Activated naive CD4-positive, alpha-beta T cell (primary cell): ENCODE measurements at regions not wholly inside any gene's neighbourhood (a gene's known extent, or its start where the extent isn't known, plus 50 kb on each side); places are given as distances from the start of the nearest gene placed in this dataset.
"Not testable (repeated sequence)": the region's sequence is repeated elsewhere in the genome, so short reads cannot be mapped to it uniquely, and the experiment has no call there.

Experiments
- DNase-seq, 4 experiments: peaks; one replicate each; lab custom pipeline; 2025; lab: John Stamatoyannopoulos, UW

- DNase-seq, result no peak
Measured at GRCh38 chr6:2376429-2377355, 131.3 kb upstream of the GMDS start.

DNA sequence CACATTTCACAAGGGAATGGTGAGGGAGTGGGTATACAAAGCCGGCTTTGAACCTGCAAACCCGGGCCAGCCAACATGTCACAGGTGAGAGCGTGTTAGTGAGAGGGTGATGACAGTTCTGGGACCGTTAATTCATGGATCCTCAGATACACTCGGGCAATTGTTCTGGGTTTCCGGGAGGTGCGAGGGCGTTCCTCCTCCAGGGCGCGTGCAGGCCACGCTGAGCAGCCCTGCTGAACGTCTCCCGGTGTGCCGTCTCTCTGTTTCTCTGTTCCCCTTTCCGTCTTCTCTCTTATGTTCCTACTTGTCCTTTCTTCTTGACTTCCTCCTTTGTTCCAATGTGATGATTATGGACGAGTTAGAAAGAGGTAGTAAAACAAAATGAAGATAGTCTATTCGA lies 130.0 kb upstream of the GMDS start:
- DNase-seq, result no peak

- DNase-seq, result no peak
Measured at GRCh38 chr6:2369606-2370005, 124.2 kb upstream of the GMDS start.

GRCh38 chr6:2363211-2363610 lies 117.8 kb upstream of the GMDS start:
- DNase-seq, result no peak

GRCh38 chr6:2361195-2361594 lies 115.8 kb upstream of the GMDS start:
- DNase-seq, result no peak

- DNase-seq, result no peak
Measured at GRCh38 chr6:2360716-2361115, 115.3 kb upstream of the GMDS start.

DNA sequence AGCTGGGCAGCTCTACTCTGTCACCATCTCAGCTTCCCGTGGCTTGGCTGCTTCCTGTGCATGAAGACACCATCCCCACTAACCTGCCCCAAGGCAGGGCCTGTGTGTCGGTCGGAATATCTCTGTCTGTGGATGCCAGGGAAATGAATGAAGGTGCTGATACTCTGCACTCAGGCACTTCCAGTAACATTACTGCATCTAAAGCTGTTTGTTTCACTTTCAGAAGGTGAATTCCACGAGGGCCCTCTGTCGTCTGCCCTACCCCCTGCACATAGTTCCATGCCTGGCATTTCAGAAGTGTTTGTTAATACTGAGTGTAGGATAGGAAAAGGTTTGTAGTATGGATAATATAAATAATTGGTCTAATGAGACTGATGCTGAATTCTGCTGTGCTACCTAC lies 114.7 kb upstream of the GMDS start:
- DNase-seq, result no peak

- DNase-seq, result no peak
Measured at GRCh38 chr6:2355150-2355549, 109.7 kb upstream of the GMDS start.

DNA sequence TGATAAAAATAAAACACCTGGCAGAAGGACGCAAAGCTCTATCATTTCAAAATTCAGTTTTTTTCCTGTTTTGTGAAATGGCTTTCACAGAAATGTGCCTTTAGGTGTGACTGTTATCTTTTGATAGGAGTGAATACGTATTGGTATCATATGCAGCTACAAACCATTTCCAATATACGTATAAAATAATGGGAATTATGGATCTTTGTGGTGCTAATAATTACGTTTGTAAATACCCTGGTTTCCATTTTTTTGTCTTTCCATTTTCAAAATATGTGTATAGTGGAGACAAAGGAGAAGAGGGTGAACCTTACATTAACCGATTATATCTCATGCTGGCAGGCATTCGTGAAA lies 108.7 kb upstream of the GMDS start:
- DNase-seq, result no peak

DNA sequence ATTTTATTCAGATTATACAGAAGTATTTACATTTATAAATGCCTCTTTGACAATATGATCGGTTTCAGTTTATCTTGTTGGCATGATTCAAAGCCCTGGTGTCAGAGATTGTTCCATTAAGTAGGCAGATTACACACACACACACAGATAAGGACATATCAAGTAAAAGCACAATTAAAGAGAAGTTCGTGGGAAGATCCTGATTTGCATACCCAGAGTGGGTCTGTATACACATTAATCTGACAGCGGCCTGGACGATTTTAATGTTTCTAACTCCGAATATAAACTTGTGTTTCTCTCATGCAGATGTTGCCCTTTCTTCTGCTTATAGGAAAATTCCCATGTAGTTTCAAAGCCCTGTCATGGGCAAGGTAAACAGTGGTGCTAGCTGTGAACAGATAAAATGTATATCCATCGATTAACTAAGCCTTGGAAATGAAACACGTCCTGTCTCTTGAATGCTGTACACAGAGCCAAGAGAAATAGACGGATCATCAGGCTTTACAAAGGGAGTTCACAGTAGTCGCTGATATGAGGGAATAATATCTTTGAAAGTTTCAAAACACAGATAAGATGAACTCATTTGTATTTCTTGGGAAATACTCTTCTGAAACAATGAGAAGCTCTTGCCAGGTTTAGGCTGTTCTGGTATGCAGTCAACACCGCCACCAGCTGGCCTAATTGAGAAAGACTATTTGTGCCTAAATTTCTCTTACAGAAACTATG lies 108.2 kb upstream of the GMDS start:
- peak in 3 of 4 experiments; percentile 16 to 28 (median 17) for DNase-seq

- no peak for DNase-seq
Measured at GRCh38 chr6:2351807-2352431, 106.5 kb upstream of the GMDS start.

- DNase-seq, result no peak
Measured at GRCh38 chr6:2351090-2351489, 105.7 kb upstream of the GMDS start.

GRCh38 chr6:2346078-2346477 lies 100.7 kb upstream of the GMDS start:
- DNase-seq, result no peak

- no peak for DNase-seq
Measured at GRCh38 chr6:2344319-2344905, 99.0 kb upstream of the GMDS start.

DNA sequence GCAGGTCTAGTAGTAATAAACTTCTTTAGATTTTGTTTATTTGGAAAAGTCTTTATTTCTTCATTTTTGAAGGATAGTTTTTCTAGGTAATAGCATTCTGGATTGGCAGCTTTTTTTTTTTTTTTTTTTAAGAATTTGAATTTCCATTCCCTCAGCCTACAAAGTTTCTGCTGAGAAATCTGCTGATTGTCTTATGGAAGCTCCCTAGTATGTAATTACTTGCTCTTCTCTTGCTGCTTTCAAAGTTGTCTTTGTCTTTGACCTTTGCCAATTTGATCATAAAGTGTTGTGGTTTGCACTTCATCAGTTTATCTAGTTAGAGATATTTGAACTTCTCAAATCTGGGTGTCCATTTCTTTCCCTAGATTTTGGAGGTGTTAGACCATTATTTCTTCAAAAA lies 82.2 kb upstream of the GMDS start:
- no peak for DNase-seq

DNA sequence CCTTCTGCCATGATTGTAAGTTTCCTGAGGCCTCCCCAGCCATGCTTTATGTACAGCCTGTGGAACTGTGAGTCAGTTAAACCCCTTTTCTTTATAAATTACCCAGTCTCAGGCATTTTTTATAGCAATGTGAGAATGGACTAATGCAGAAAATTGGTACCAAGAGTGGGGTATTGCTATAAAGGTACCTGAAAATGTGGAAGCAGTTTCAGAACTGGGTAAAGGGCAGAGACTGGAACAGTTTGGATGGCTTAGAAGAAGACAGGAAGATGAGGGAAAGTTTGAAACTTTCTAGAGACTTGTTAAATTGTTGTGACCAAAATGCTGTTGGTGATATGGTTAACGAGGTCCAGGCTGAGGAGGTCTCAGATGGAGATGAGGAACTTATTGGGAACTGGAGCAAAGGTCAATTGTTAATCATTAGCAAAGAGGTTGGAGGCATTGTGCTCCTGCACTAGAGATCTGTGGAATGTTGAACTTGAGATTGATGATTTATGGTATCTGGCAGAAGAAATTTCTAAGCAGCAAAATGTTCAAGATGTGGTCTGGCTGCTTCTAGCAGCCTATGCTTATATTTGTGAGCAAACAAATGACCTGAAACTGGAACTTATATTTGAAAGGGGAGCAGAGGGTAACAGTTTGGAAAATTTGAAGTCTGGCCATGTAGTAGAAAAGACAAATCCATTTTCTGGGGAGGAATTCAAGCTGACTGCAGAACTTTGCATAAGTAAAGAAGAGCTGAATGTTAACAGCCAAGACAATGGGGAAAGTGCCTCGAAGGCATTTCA lies 79.0 kb upstream of the GMDS start:
- no peak for DNase-seq

DNA sequence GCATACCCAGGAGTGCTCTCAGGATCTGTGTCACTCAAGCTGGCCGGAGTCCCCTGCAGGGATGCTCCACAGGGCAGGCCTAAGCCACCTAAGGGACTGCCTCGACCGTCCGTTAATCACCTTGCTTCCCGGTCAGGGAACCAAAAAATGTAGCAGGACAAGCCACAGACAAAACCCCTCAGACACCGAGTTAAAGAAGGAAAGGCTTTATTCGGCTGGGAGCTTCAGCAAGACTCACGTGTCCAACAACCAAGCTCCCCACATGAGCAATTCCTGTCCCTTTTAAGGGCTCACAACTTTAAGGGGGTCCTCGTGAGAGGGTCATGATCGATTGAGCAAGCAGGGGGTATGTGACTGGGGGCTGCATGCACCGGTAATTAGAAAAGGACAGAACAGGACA lies 72.1 kb upstream of the GMDS start:
- not testable (repeated sequence) for DNase-seq

DNA sequence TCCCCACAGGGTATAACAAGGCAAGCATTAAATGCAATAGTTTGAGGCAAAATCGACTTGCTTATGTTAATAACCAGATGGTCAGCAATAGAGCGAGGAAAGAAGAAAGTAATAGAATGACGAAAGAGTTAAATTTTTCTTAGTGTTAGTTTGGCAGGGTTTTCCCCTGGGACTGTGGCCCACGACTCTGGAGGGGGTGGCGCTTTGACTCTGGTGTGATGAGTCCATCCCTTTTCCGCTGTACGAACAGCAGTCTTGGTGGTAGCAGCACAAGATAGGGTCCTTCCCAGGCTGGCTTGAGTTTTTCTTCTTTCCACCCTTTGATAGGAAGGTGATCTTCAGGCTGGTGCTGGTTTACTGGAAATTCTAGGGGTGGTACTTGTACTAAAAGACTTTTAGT lies 69.2 kb upstream of the GMDS start:
- DNase-seq, result no peak

DNA sequence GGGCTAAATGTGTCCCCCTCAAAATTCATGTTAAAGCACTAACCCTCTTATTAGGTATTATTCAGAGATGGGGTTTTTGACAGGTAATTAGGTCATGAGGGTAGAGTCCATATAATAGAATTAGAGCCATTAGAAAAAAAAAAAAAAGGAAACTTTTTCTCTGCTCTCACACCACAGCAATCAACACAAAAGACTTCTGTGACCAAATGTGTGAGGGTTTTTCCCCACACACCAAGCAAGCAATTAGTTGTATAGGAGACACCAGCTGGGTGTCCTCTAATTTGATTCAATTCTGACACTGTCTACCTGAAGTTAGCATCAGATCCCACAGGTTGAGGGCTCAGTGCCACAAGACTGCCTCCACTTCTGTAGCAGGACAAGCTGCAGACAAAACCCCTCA lies 64.6 kb upstream of the GMDS start:
- DNase-seq, result no peak

- DNase-seq, result no peak
Measured at GRCh38 chr6:2309122-2309521, 63.7 kb upstream of the GMDS start.

DNA sequence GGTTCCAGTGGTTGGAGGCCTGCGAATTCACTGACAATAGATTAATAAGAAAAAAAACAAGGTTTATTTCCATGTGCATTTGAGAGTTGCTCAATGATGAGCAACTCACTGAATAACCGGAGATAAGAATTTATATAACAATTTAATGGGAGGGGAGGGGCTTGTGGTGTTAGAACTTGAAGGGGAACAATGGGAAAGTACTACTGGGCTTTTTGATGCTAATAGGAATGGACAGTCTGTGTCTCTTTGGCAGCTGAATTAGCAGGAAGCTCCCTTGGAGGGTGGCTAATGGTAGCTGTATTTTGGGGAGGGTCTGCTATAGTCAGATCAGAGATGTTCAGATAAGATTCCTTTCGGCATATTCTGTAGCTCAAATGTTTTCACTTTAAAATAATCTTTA lies 62.4 kb upstream of the GMDS start:
- DNase-seq, result no peak

GRCh38 chr6:2305951-2306350 lies 60.5 kb upstream of the GMDS start:
- no peak for DNase-seq
